Transverse colon (tissue), 3 donors: ENCODE measurements at regions not wholly inside any gene's neighbourhood (a gene's known extent, or its start where the extent isn't known, plus 50 kb on each side); places are given as distances from the start of the nearest gene placed in this dataset.

Experiments used
- POLR2A ChIP-seq: fragments of 450-650 bp; IDR thresholded peaks from one replicate; pipeline ENCODE4 v1.6.1; 2016; ENCODE audit warnings: antibody characterized with exemption, mild to moderate bottlenecking, moderate library complexity
- TF ChIP-seq, protein P1 (sequence below), 5 experiments: fragments of 200-600 bp in 3 of 5; fragments of 450-650 bp in 2 of 5; sonication (generic) in 3 of 5; IDR thresholded peaks; 1 replicate in 2 of 5; 2 replicates in 3 of 5; pipeline ENCODE4 v1.5.1; 2016 to 2017; ENCODE audit warnings: antibody characterized with exemption in 5 of 5, inconsistent platforms in 3 of 5, mild to moderate bottlenecking in 2 of 5, moderate library complexity in 1 of 5

DNA sequence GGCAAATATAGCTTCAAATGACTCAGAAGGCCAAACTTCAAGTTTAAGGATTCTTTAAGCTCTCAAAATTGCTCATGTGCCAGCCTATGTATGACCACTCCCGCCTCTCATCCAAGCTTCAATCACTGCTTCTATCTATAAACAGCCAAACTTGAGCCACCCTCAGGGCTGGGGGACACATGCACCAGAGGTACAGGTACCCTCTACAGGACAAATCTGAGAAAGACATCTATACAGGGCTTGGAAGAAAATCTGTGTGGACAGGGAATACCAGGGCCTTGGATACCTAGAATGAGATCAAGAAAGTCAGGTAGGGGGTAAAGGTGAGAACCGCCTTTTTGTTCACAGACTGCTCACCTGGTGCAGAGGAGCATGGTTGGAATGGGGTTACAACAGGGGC lies 217.9 kb downstream of the ATPSCKMT start:
- no peak for TF ChIP-seq POLR2A
- TF ChIP-seq, protein P1, sequence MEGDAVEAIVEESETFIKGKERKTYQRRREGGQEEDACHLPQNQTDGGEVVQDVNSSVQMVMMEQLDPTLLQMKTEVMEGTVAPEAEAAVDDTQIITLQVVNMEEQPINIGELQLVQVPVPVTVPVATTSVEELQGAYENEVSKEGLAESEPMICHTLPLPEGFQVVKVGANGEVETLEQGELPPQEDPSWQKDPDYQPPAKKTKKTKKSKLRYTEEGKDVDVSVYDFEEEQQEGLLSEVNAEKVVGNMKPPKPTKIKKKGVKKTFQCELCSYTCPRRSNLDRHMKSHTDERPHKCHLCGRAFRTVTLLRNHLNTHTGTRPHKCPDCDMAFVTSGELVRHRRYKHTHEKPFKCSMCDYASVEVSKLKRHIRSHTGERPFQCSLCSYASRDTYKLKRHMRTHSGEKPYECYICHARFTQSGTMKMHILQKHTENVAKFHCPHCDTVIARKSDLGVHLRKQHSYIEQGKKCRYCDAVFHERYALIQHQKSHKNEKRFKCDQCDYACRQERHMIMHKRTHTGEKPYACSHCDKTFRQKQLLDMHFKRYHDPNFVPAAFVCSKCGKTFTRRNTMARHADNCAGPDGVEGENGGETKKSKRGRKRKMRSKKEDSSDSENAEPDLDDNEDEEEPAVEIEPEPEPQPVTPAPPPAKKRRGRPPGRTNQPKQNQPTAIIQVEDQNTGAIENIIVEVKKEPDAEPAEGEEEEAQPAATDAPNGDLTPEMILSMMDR (IDR thresholded peaks at IDR 0.05), result no peak
